Left forelimb (tissue), 1 donor: ENCODE measurements at regions not wholly inside any gene's neighbourhood (a gene's known extent, or its start where the extent isn't known, plus 50 kb on each side); places are given as distances from the start of the nearest gene placed in this dataset.
"Not testable (repeated sequence)": the region's sequence is repeated elsewhere in the genome, so short reads cannot be mapped to it uniquely, and the experiment has no call there.

Experiments
- DNase-seq: peaks from one replicate; pipeline ENCODE4 v3.0.0-alpha.2; 2018; ENCODE audit warnings: low spot score

DNA sequence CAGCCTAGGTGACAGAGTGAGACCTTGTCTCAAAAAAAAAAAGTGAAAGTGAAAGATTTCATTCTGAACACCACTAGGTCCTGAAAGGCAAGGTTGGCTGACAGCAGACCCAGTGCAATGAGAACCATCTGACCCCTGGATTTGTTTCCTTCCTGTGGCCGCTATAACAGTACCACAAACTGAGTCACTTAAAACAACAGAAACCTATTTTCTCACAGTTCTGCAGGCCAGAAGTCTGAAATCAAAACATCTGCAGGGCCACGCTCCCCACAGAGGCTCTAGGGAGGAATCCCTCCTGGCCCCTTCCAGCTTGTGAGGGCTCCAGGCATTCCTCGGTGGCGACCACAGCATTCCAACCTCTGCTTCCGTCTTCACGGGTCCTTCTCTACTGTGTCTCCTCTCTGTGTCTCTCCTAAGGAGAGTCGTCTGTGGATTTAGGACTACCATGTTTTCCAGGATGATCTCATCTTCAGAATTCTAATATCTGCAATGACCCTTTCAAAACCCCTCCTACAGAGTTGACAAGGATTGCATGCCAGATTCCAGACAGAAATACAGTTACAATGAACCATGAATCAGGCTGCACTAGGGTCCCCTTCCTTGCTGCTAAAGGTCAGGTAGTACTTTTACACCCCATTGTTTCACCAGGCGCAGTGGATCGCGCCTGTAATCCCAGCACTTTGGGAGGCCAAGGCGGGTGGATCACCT, 78.0 kb upstream of the ADGRL1 start:
- DNase-seq: not testable (repeated sequence)

GRCh38 chr19:14279270-14279669, 73.3 kb upstream of the ADGRL1 start:
- not testable (repeated sequence) for DNase-seq

DNA sequence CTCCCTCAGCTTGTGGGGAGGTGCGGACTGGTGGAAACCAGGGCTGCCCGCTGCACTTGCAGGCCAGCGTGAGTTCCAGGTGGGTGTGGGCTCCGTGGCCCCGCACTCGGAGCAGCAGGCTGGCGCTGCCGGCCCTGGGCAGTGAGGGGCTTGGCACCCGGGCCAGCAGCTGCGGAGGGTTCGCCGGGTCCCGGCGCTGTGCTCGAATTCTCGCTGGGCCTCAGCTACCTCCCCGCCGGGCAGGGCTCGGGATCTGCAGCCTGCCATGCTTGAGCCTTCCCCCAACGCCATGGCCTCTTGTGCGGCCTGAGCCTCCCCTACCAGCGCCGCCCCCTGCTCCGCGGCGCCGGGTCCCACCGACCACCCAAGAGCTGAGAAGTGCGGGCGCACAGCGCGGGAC, 71.6 kb upstream of the ADGRL1 start:
- DNase-seq: no peak

GRCh38 chr19:14275823-14276222, 69.9 kb upstream of the ADGRL1 start:
- DNase-seq: not testable (repeated sequence)

GRCh38 chr19:14272623-14273022, 66.7 kb upstream of the ADGRL1 start:
- DNase-seq: no peak

- no peak for DNase-seq
These were observed 65.9 kb upstream of the ADGRL1 start for GRCh38 chr19:14271840-14272239.

GRCh38 chr19:14270557-14270956, 64.6 kb upstream of the ADGRL1 start:
- DNase-seq: not testable (repeated sequence)

- no peak for DNase-seq
These were observed 61.3 kb upstream of the ADGRL1 start for GRCh38 chr19:14267224-14267741.

- DNase-seq: not testable (repeated sequence)
These were observed 60.2 kb upstream of the ADGRL1 start for GRCh38 chr19:14266208-14266607.

DNA sequence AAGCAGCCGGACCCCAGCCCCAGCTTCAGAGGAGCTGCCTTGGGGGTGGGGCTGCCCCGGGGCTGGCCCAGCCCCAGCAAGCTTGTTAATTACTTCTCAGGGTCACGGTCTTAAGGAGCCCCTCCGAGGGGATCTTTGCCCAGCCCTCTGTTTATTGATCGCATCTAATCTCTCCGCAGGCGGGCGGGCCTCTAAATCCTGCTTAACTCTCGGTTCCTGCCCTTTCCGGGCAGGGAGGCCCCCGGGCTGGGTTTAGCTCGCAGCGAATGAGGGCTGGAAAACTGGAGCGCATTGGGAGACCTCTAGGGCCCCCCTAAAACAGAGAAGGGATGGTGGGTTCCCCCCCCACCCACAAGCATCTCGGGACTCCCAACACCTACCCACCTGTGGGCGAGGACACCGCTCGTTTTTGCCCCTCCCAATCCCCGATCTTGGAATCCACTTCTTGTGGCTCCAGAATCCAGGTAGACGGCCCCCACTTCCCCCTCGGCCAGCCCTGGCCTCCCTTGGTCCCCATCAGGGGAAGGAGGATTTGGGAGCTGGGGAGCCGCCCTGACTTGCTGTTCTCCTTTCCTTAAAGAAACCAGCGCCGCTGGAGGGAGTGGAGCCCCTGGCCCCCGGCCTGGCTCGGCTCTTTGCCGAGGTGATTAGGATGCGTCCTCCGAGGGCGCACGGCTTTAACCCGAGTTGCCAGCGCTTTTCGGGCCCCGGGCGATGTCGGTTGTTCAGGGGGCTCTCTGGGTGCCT, 59.5 kb upstream of the ADGRL1 start:
- DNase-seq: peak; percentile 71

GRCh38 chr19:14255902-14256649, 50.1 kb upstream of the ADGRL1 start:
- not testable (repeated sequence) for DNase-seq
